ENCODE measurements at regions not wholly inside any gene's neighbourhood (a gene's known extent, or its start where the extent isn't known, plus 50 kb on each side); places are given as distances from the start of the nearest gene placed in this dataset.

- no peak for DNase-seq (ENCODE audit: extremely low read depth, low read depth)
- H3K4me3 ChIP-seq (replicated peaks; ENCODE audit: low read depth, low read length), result no peak overlapping the region
- no peak for TF ChIP-seq CTCF (IDR thresholded peaks at IDR 0.05; ENCODE audit: low read depth, low read length, missing control alignments)
These were observed 150.5 kb upstream of the DUSP10 start for GRCh38 chr1:221892301-221892830.

DNA sequence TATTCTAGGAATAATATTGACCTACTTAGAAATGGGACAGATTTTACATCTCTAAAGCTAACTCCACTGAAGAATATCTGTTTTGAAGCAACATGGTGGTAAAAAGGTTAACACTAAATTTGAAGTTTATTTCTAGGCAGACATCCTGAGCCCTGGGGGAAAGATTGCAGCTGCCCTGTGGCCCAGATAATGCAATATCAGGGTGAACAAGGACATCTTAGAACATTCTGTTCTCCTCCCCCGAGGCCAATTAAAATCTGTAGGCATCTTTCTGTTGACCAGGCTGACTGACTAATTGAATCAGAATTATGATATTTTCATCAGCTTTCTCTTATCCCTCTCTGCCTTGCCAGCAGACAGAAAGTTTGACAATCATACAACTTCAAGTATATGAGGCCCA lies 149.8 kb upstream of the DUSP10 start:
- no peak for DNase-seq (ENCODE audit: extremely low read depth, low read depth)
- no peak overlapping the region for H3K4me3 ChIP-seq (replicated peaks; ENCODE audit: low read depth, low read length)
- no peak for TF ChIP-seq CTCF (IDR thresholded peaks at IDR 0.05; ENCODE audit: low read depth, low read length, missing control alignments)

GRCh38 chr1:221888801-221889200 lies 146.9 kb upstream of the DUSP10 start:
- TF ChIP-seq CTCF (IDR thresholded peaks at IDR 0.05; ENCODE audit: low read depth, low read length, missing control alignments), result no peak
- no peak for DNase-seq (ENCODE audit: extremely low read depth, low read depth)
- no peak overlapping the region for H3K4me3 ChIP-seq (replicated peaks; ENCODE audit: low read depth, low read length)

GRCh38 chr1:221888218-221888617 lies 146.3 kb upstream of the DUSP10 start:
- TF ChIP-seq CTCF (IDR thresholded peaks at IDR 0.05; ENCODE audit: low read depth, low read length, missing control alignments), result no peak
- no peak for DNase-seq (ENCODE audit: extremely low read depth, low read depth)
- no peak overlapping the region for H3K4me3 ChIP-seq (replicated peaks; ENCODE audit: low read depth, low read length)

- no peak for DNase-seq (ENCODE audit: extremely low read depth, low read depth)
- no peak overlapping the region for H3K4me3 ChIP-seq (replicated peaks; ENCODE audit: low read depth, low read length)
- TF ChIP-seq CTCF (IDR thresholded peaks at IDR 0.05; ENCODE audit: low read depth, low read length, missing control alignments), result no peak
These were observed 145.9 kb upstream of the DUSP10 start for GRCh38 chr1:221887758-221888157.

GRCh38 chr1:221887415-221887746 lies 145.5 kb upstream of the DUSP10 start:
- no peak for TF ChIP-seq CTCF (IDR thresholded peaks at IDR 0.05; ENCODE audit: low read depth, low read length, missing control alignments)
- H3K4me3 ChIP-seq (replicated peaks; ENCODE audit: low read depth, low read length), result no peak overlapping the region
- no peak for DNase-seq (ENCODE audit: extremely low read depth, low read depth)

GRCh38 chr1:221886743-221887414 lies 145.0 kb upstream of the DUSP10 start:
- DNase-seq (ENCODE audit: extremely low read depth, low read depth), result no peak
- TF ChIP-seq CTCF (IDR thresholded peaks at IDR 0.05; ENCODE audit: low read depth, low read length, missing control alignments), result no peak
- no peak overlapping the region for H3K4me3 ChIP-seq (replicated peaks; ENCODE audit: low read depth, low read length)

Measured in HFF-Myc (cell line).